Loucy (cell line): ENCODE measurements at regions not wholly inside any gene's neighbourhood (a gene's known extent, or its start where the extent isn't known, plus 50 kb on each side); places are given as distances from the start of the nearest gene placed in this dataset.

Source experiments
- H2AFZ ChIP-seq: fragments of 200-600 bp; sonication (generic); 2 replicates; pipeline ENCODE4 v1.6.0; 2016; ENCODE audit warnings: antibody characterized with exemption, mild to moderate bottlenecking, low read length, moderate library complexity
- H3F3A ChIP-seq: fragments of 200-600 bp; 2 replicates; pipeline ENCODE4 v1.6.0; 2016; ENCODE audit warnings: antibody characterized with exemption, low read depth, mild to moderate bottlenecking
- H3K27me3 ChIP-seq: fragments of 200-600 bp; sonication (generic); 2 replicates; pipeline ENCODE4 v1.6.1; 2014; ENCODE audit warnings: low read length, mild to moderate bottlenecking; ENCODE audit not compliant: insufficient read depth, poor library complexity, severe bottlenecking
- H3K36me3 ChIP-seq: fragments of 200-600 bp; sonication (generic); 2 replicates; pipeline ENCODE4 v1.6.1; 2016; ENCODE audit warnings: low read length; ENCODE audit not compliant: insufficient read depth
- H3K4me1 ChIP-seq: fragments of 200-600 bp; sonication (generic); 2 replicates; pipeline ENCODE4 v1.5.1; 2014; ENCODE audit warnings: low read length, mild to moderate bottlenecking; ENCODE audit not compliant: insufficient read depth, poor library complexity, severe bottlenecking
- H3K4me2 ChIP-seq: fragments of 200-600 bp; sonication (generic); 2 replicates; pipeline ENCODE4 v1.6.0; 2014; ENCODE audit warnings: antibody characterized with exemption, low read length, low read depth, mild to moderate bottlenecking; ENCODE audit not compliant: poor library complexity, severe bottlenecking
- H3K4me3 ChIP-seq: fragments of 200-600 bp; sonication (generic); 2 replicates; pipeline ENCODE4 v1.5.1; 2014; ENCODE audit warnings: low read length, mild to moderate bottlenecking, mixed read lengths; ENCODE audit not compliant: poor library complexity, severe bottlenecking
- H3K79me2 ChIP-seq: fragments of 200-600 bp; sonication (generic); 2 replicates; pipeline ENCODE4 v1.6.1; 2014; ENCODE audit warnings: low read length; ENCODE audit not compliant: insufficient read depth
- H3K9ac ChIP-seq: fragments of 200-600 bp; sonication (generic); 2 replicates; pipeline ENCODE4 v1.6.0; 2014; ENCODE audit warnings: mild to moderate bottlenecking, low read depth, low read length, moderate library complexity; ENCODE audit not compliant: poor library complexity, severe bottlenecking
- H3K9me2 ChIP-seq: fragments of 200-600 bp; sonication (generic); replicated peaks from 2 replicates; pipeline ENCODE4 v1.6.1; 2016; ENCODE audit warnings: low read depth, low read length, mixed read lengths
- H3K9me3 ChIP-seq: fragments of 200-600 bp; sonication (generic); 2 replicates; pipeline ENCODE4 v1.6.1; 2014; ENCODE audit warnings: mild to moderate bottlenecking, antibody characterized with exemption, low read length, low read depth; ENCODE audit not compliant: insufficient read depth
- H4K20me1 ChIP-seq: fragments of 200-600 bp; sonication (generic); 2 replicates; pipeline ENCODE4 v1.6.0; 2014; ENCODE audit warnings: antibody characterized with exemption, low read length, mild to moderate bottlenecking; ENCODE audit not compliant: insufficient read depth, poor library complexity, severe bottlenecking
- CTCF ChIP-seq: fragments of 200-600 bp; sonication (generic); conservative IDR thresholded peaks from 2 replicates; pipeline ENCODE4 v1.5.1; 2014; ENCODE audit warnings: mild to moderate bottlenecking, antibody characterized with exemption, low read length
- EZH2phosphoT487 ChIP-seq: fragments of 200-600 bp; IDR thresholded peaks from 2 replicates; pipeline ENCODE4 v1.6.1; 2018; ENCODE audit warnings: antibody characterized with exemption, mild to moderate bottlenecking, moderate library complexity, borderline replicate concordance

GRCh38 chr21:19326531-19327319 lies 923.1 kb upstream of the TMPRSS15 start:
- no peaks in the 10 kb centered on the region for H3K36me3 ChIP-seq
- no peak overlapping the region for H2AFZ ChIP-seq
- H3K9me2 ChIP-seq: no peaks in the 10 kb centered on the region
- no peaks in the 10 kb centered on the region for H3K27me3 ChIP-seq
- H3K9ac ChIP-seq: no peak overlapping the region
- no peaks in the 10 kb centered on the region for H3K79me2 ChIP-seq
- no peaks in the 10 kb centered on the region for H3K9me3 ChIP-seq
- no peak overlapping the region for H3K4me2 ChIP-seq
- no peaks in the 10 kb centered on the region for H3F3A ChIP-seq
- no peak for TF ChIP-seq EZH2phosphoT487
- TF ChIP-seq CTCF: no peak
- H3K4me3 ChIP-seq: no peak overlapping the region
- H4K20me1 ChIP-seq: no peaks in the 10 kb centered on the region
- H3K4me1 ChIP-seq: no peaks in the 10 kb centered on the region

DNA sequence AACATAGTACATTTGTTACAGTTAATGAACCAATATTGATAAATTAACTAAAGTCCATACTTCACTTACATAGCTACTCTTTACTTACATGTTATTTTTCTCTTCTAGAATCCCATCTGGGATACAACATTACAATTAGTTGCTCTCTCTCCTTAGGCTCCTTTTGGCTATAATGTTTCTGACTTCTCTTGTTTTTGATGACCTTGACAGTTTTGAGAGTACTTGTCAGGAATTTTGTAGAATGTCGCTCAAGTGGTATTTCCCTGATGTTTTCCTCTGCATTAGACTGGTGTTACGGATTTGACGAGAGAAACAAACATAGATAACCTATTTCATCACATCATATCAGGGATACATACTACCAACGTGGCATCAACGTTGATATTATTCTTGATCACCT lies 925.4 kb upstream of the TMPRSS15 start:
- no peaks in the 10 kb centered on the region for H3K27me3 ChIP-seq
- TF ChIP-seq EZH2phosphoT487 (no peak), CTCF (no peak)
- H3K36me3 ChIP-seq: no peaks in the 10 kb centered on the region
- no peaks in the 10 kb centered on the region for H4K20me1 ChIP-seq
- no peaks in the 10 kb centered on the region for H3K79me2 ChIP-seq
- no peak overlapping the region for H3K4me3 ChIP-seq
- no peaks in the 10 kb centered on the region for H3F3A ChIP-seq
- no peak overlapping the region for H3K9ac ChIP-seq
- no peaks in the 10 kb centered on the region for H3K4me1 ChIP-seq
- no peak overlapping the region for H2AFZ ChIP-seq
- H3K9me2 ChIP-seq: no peaks in the 10 kb centered on the region
- H3K4me2 ChIP-seq: no peak overlapping the region
- H3K9me3 ChIP-seq: no peaks in the 10 kb centered on the region

DNA sequence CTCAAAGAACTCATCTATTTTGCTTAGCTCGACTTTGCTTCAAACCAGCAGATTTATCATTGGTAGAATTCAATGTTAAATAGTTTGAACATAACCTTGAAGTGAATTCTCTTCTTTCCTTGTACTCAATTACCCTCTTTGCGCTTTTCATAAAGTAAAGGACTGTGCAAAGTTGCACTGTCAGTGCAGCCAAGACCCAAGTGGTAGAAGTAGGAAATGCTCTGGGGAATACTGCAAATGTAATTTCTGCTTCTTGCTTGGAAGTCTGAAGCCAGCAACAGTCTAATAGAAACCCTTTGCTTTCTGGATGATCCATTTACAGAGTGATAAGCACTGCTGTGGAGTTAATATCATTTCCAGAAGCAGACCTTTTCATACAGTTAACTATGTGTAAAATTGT lies 936.7 kb upstream of the TMPRSS15 start:
- H2AFZ ChIP-seq: no peak overlapping the region
- no peaks in the 10 kb centered on the region for H3K27me3 ChIP-seq
- no peaks in the 10 kb centered on the region for H4K20me1 ChIP-seq
- no peaks in the 10 kb centered on the region for H3K79me2 ChIP-seq
- no peaks in the 10 kb centered on the region for H3K4me1 ChIP-seq
- H3K36me3 ChIP-seq: no peaks in the 10 kb centered on the region
- H3K9ac ChIP-seq: no peak overlapping the region
- no peaks in the 10 kb centered on the region for H3K9me3 ChIP-seq
- TF ChIP-seq CTCF (no peak), EZH2phosphoT487 (no peak)
- H3K4me2 ChIP-seq: no peak overlapping the region
- no peaks in the 10 kb centered on the region for H3K9me2 ChIP-seq
- no peaks in the 10 kb centered on the region for H3F3A ChIP-seq
- no peak overlapping the region for H3K4me3 ChIP-seq
